ENCODE measurements at regions not wholly inside any gene's neighbourhood (a gene's known extent, or its start where the extent isn't known, plus 50 kb on each side); places are given as distances from the start of the nearest gene placed in this dataset.

GRCh38 chr5:128007939-128008338 lies 75.6 kb upstream of the SLC12A2 start:
- TF ChIP-seq CTCF (conservative IDR thresholded peaks at IDR 0.05; ENCODE audit: low read length) = no peak
- peak; percentile 7 for DNase-seq (ENCODE audit: low read depth)
- H3K4me3 ChIP-seq (ENCODE audit: low read length) = no peak overlapping the region

GRCh38 chr5:128009403-128009802 lies 74.2 kb upstream of the SLC12A2 start:
- no peak for TF ChIP-seq CTCF (conservative IDR thresholded peaks at IDR 0.05; ENCODE audit: low read length)
- no peak for DNase-seq (ENCODE audit: low read depth)
- no peak overlapping the region for H3K4me3 ChIP-seq (ENCODE audit: low read length)

GRCh38 chr5:128011339-128011738 lies 72.2 kb upstream of the SLC12A2 start:
- no peak overlapping the region for H3K4me3 ChIP-seq (ENCODE audit: low read length)
- DNase-seq (ENCODE audit: low read depth) = no peak
- TF ChIP-seq CTCF (conservative IDR thresholded peaks at IDR 0.05; ENCODE audit: low read length) = no peak

GRCh38 chr5:128014578-128014977 lies 69.0 kb upstream of the SLC12A2 start:
- TF ChIP-seq CTCF (conservative IDR thresholded peaks at IDR 0.05; ENCODE audit: low read length) = no peak
- no peak for DNase-seq (ENCODE audit: low read depth)
- no peak overlapping the region for H3K4me3 ChIP-seq (ENCODE audit: low read length)

GRCh38 chr5:128015478-128015877 lies 68.1 kb upstream of the SLC12A2 start:
- no peak for DNase-seq (ENCODE audit: low read depth)
- TF ChIP-seq CTCF (conservative IDR thresholded peaks at IDR 0.05; ENCODE audit: low read length) = no peak
- H3K4me3 ChIP-seq (ENCODE audit: low read length) = no peak overlapping the region

GRCh38 chr5:128015978-128016377 lies 67.6 kb upstream of the SLC12A2 start:
- DNase-seq (ENCODE audit: low read depth) = no peak
- no peak for TF ChIP-seq CTCF (conservative IDR thresholded peaks at IDR 0.05; ENCODE audit: low read length)
- no peak overlapping the region for H3K4me3 ChIP-seq (ENCODE audit: low read length)

- no peak overlapping the region for H3K4me3 ChIP-seq (ENCODE audit: low read length)
- TF ChIP-seq CTCF (conservative IDR thresholded peaks at IDR 0.05; ENCODE audit: low read length) = no peak
- no peak for DNase-seq (ENCODE audit: low read depth)
Measured at GRCh38 chr5:128019391-128019790, 64.2 kb upstream of the SLC12A2 start.

All from AG10803 (cell line).